ENCODE measurements at regions not wholly inside any gene's neighbourhood (a gene's known extent, or its start where the extent isn't known, plus 50 kb on each side); places are given as distances from the start of the nearest gene placed in this dataset.
"Not testable (repeated sequence)": the region's sequence is repeated elsewhere in the genome, so short reads cannot be mapped to it uniquely, and the experiment has no call there.

DNA sequence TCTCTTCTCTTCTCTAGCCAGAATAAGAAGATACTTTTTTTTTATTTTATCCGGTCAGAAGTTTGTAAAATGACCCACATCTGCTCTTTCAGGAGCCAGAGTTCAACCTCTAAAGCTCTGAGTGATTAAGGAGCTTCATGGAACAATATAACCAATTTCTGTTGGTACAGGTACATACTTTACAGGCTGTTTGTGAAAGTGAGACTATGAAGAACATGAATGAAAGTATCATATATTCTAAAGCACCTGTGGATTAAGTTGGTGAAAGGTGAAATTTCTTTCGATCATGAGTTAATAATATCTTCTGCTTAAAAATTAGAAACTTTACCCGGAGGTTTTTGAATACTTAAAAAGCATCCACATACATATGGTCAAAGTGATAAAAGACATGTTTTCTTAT is 65.2 kb downstream of the DMRT2 start:
- no peak for DNase-seq (ENCODE audit: low read depth in 2 of 2)

DNA sequence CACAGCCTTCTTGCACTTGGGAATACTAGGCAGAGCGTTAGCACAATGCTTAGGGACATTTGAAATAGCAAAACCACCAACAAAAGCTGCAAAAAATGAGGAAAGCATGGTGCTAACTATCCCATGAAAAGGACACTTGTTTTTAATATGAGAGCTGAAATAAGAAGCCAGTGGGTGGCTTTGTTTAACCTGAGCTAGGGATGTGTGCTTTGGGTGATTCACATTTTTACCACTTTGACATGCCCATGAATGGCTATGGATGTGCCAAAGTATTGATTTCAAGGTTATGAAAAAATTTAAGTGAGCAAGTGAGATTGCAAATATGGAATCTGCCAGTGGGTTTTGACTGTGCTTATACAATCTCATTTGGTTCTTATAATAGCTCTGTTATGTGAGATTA is 67.3 kb downstream of the DMRT2 start:
- no peak for DNase-seq (ENCODE audit: low read depth in 2 of 2)

DNA sequence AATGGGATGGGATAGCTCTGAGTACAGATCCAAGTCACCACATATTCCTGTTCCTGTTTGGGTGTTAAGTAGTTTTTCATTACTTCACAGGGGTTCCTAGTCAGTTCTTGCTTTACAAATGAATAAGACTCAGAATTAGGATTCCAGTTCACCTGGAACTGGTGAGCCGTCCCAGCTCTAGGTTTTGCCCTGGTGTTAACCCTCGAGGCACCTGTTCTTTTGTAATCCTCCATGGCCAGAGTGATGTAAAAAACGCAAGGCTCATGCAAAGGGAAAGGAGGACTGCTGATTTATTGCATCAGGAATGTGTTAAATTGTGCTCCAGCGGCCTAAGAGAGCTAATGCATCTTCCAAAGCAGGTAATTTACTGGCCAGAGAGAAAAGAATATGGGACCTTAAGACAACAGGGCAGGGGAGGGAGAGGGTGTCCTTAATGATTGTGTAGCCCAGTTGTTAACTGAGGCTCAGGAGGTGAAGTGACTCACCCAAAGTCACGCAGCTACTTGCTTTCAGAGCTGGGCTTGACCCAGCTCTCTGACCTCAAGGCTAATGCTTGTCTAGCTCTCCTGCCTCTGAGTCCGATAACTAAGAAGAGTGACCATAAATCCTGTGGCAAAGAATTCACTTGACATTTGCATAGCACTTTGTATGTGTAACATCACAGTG is 70.5 kb downstream of the DMRT2 start:
- no peak for DNase-seq (ENCODE audit: low read depth in 2 of 2)

DNA sequence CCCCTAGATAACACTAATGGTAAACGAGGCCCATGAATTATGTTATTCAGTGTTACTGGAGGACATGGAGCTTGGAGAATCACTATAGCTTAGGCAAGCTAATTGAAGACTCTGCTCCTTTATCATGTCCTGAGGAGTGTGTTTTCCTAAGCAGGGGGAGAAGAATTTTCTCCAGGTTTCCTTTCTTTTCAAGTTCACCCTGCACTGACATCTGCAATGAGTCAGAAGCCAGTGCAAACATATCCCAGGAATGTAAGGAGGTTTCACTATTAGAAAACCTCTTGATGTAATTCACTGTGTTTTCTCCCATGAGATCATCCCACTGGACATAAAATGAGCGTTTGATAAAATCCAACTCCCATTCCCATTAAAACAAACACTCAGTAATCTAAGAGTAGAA is 75.6 kb downstream of the DMRT2 start:
- DNase-seq (ENCODE audit: low read depth in 2 of 2), result no peak

DNA sequence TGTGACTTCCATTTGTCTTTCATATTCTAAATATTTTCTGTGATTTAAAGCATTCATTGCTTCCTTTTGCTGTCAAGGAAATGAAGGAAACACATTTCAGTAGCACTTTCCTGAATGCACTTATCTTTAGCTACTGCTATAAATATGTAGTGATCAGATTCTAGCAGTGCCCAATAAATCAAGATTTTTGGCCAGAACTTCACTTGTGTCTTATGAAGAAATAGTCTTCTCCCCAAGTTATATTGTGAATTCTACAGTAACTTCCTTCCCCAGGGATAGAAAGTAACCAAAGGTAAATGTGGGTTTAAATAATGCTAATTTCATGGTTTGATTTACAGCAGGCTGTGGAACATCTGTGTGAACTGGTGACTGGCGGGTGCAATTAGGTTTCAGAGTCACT is 77.9 kb downstream of the DMRT2 start:
- no peak for DNase-seq (ENCODE audit: low read depth in 2 of 2)

DNA sequence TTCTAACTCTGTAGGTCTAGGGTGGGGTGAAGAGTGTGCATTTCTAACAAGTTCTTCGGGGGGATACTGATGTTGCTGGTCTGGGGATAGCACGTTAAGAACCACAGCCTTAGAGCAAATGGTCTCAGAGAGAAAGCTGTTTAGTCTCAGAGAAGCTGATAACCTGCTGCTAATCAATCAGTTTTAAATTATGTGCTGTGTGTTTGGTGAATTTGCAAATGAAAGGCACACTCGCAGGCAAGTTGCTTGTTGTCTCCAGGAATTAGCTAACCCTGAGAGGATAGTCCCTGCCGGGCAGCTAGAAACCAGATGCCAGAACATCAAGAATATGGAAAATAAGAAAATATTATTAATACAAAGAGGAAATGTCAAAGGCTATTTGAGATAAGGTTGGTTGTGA is 79.2 kb downstream of the DMRT2 start:
- DNase-seq (ENCODE audit: low read depth in 2 of 2), result no peak

DNA sequence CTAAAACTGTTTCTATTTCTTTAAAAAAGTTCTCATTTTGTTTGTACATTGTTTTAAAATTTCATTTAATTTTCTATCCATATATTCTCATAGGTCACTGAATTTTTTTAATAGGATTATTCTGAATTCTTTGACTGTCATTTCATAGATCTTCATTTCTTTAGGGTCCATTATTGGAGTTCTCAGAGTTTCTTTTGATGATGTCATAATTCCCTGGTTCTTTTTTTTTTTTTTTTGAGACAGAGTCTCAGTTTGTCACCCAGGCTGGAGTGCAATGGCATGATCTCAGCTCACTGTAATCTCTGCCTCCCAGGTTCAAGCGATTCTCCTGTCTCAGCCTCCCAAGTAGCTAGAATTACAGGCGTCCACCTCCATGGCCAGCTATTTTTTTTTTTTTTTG is 89.9 kb downstream of the DMRT2 start:
- no peak for DNase-seq (ENCODE audit: low read depth in 2 of 2)

DNA sequence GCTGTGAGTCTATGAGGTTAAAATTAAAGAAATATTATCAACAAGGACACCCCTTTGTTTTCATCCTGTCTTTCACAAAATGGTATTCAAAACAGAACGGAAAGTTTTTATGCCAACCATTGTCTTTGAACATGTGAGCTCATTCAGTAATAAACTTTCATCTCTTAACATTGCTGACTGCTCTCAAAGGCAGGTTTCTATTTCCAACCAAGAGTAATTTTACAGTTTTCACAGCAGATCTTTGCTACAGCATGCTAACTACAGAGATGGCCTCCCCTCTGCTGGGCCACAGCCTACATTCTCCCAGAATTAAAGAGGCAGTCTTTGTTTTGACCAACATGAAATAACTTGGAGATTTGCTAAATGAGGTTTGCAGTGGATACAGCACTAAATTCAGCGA is 101.5 kb downstream of the DMRT2 start:
- DNase-seq (ENCODE audit: low read depth in 2 of 2), result no peak

DNA sequence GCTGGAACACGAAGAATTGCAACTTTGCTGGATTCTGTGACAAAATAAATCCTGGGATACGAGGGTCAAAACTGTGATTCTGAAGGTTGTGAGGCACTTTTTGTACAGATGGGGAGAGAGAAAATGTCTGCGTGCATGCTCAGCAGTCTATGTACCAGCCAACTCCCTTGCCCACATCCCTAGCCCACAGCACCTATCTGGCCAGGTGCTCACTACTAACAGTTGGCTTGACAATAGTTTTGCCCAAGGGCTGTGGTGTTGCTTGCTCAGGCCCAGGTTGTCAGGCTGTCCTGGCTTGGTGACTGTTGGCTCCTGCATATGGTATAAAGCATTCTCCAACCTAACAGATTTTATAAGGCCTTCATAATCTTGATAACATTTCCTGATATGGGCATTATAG is 102.0 kb downstream of the DMRT2 start:
- no peak for DNase-seq (ENCODE audit: low read depth in 2 of 2)

DNA sequence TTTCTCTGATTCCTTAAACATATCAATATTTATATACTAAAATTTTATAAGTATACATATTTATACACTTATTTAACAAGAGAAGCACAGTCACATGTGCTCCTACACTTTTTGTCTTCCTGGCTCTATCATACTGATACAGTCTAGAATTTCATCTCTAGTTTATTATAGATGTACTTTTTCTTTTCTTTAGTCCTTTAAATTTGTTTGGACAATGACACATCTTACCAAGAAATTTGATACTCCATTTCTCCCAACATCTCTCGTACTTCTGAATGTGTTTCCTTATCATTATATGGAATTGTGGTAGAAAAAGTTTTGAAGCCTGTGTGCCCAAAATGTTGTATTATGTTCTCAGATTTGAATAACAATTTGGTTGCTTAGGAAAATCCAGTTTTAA is 104.6 kb downstream of the DMRT2 start:
- DNase-seq (ENCODE audit: low read depth in 2 of 2), result no peak

DNA sequence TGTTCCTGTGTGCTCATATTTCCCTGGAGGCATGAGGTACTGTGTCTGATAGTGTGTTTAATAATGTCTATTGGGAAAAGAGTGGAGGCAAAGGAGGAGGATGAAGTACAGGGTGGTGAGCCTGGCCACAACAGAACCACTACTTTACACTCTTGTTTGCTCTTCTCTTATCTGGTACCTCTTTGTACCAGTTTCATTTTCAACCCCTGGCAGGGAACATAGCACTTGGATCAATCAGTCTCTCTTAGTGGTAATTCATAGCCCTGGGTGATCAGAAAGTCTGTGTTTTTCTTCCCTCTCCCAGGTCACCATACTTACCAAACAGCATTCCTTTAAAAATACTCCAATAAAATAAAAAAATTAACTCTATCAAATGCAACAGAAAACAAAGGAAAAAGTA is 105.4 kb downstream of the DMRT2 start:
- DNase-seq (ENCODE audit: low read depth in 2 of 2), result no peak

DNA sequence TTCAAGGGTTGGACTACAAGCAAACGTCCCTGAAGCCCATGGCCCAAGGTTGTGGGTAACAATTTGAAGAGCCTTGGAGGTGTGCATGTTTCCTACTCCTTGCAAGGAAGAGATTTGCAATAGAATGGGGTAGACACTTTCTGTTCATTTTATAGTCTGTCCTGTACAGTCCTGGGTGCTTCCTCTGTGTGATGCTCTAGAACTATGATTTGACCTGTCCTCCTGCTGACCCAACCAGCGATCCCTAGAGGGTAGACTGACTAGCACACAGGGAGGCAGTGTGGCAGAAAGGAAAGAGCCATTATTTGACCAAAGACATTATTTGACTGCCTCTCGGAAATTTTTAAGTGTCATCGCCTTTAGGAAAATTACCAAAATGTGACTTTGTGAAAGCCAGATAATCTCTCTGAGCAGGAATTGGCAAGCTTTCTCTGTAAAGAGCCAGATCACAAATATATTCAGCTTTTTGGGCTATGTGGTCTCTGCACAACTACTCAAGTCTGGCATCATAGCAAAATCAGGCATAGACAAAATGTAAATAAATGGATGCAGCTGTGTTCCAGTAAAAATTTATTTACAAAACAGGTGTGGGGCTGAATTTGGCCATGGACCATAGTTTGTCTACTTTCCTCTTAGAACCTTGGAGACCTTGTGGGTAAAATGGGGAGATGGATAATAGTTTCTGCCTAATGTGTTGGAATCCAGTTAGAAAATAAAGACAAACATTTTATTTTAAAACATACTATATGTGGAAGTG is 106.8 kb downstream of the DMRT2 start:
- DNase-seq (ENCODE audit: low read depth in 2 of 2), result no peak

DNA sequence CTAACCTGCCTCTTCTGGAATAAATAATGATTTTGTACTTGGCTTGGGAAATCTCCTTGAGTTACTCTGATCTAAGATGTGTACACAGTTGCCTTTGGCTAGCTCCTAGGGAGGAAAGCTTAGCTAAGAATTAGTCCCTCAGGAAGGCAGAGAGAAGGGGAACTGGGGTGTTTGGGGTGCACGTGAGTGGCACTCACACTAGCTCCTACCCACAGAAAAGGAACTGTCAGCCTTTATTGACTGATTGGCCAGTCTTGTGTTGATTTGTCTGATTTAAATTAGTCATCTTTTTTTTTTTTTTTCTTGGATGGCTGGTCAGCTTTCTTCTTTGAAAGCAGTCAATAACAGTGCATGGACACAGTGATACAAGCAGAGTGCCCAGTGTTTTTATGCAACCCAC is 107.7 kb downstream of the DMRT2 start:
- no peak for DNase-seq (ENCODE audit: low read depth in 2 of 2)

DNA sequence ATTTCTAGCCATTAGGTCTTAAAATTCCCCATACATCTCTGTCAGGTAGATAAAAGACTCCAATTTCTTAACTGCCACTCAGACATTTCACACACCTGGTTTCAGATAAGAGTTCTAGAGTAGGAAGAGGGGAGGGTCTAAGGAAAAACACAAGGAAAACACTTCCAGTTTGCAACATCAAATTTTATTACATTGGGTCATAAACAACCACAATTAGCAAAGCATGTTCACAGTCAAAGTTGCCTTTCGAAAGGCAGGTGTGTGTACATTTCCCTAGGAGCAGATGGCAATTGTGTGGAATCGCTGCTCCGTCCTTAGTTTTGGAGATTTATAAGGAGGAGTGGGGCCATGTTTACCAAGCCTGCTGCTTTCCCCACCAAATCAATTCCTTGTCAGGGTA is 120.8 kb downstream of the DMRT2 start:
- DNase-seq (ENCODE audit: low read depth in 2 of 2), result no peak

DNA sequence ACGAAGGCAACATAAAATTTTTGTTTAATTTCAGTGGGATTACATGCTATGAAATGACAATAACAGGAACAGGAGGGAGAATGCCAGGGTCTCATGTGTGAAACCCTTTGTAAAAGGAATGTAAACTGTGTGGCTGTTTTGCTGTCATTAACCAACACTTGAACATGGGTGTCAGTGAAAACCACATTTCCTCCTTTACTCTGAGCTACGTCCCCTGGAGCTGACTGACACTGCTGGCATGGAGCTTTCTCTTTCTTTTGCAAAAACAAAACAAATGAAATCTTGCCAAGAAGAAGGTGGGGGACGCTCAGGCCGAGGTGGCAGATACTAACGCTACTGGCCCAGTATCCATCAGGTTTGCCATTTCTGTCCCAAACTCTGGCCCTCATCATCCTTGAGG is 121.4 kb downstream of the DMRT2 start:
- DNase-seq (ENCODE audit: low read depth in 2 of 2), result no peak

DNA sequence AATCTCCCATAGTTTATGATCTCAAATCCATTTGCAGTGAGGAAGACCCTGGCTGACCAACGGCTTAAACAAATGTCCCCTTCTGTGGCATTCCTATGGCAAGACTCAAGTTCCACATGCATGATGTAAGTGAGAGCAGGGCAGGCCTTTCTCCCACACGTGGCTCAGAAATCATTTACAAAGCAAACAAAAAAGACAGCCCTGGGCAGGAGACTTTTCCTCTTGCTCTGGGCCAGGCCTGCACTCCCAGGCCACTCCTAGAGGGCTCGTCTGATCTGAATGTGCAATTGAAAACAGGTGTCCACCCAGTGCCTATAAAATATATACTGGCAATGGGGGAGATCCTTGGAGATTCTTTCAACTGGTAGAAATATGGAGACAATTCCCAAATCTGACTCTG is 123.1 kb downstream of the DMRT2 start:
- DNase-seq (ENCODE audit: low read depth in 2 of 2), result no peak

DNA sequence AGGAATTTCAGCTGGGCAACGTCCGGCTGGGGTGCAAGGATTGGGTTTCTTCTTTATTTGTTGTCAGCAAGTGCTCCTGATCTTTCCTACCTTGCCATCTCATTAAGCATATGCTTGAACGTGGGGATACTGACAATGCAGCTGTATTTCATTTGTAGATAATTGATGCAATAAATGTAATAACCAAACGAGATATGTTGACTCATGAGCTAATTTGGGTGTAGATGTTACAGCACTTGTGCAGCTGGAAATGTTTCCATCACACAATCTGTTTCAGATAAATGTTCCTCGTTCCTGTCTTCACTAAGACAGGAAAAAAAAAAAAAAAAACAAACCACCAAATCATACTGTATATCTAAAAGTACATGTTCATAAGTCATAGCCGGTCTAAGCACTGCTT is 123.8 kb downstream of the DMRT2 start:
- DNase-seq (ENCODE audit: low read depth in 2 of 2), result no peak

DNA sequence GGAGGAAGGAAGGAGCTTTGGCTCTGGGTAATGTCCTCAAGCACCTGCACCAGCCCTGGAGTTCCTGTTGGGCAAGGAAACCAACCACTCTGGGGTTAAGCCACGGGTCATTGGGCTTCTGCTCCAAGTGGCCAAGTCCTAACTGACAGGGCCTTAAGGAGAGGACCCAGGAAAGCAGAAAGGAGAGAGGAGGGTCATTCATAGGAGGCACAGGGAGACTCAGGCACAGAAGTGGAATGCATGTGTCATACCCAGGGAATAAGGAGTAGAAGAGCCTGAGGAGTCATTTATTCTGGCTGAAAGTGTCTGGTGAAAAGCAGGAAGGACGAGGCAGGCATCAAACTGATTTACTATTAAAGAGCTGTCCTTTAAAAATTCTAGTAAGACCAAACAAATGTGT is 129.2 kb downstream of the DMRT2 start:
- DNase-seq (ENCODE audit: low read depth in 2 of 2), result no peak

DNA sequence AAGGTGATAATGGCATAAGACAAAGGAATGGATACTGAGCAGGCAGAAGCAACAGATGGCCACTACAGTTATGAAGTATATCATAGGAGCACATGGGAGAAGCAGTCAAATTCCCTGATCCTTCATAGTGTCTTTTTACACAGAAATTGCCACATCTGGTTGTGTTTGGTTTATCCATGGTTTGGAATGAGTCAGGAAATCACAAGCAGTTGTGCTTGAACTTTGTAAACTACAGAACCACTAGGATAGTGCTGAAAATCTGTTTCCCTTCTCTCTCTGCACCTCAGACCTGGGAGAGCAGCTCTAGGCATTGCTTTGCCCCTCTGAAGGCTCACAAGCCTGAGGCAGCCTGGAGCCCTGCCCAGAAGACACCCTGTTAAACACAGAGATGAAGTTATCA is 134.0 kb downstream of the DMRT2 start:
- DNase-seq (ENCODE audit: low read depth in 2 of 2), result no peak

DNA sequence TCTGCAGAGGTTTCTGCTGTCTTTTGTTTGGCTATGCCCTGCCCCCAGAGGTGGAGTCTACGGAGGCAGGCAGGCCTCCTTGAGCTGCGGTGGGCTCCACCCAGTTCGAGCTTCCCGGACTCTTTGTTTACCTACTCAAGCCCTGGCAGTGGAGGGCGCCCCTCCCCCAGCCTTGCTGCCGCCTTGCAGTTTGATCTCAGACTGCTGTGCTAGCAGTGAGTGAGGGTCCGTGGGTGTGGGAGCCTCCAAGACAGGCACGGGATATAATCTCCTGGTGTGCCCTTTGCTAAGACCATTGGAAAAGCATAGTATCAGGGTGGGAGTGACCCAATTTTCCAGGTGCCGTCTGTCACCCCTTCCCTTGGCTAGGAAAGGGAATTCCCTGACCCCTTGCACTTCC is 137.0 kb downstream of the DMRT2 start:
- DNase-seq (ENCODE audit: low read depth in 2 of 2), result not testable (repeated sequence)

DNA sequence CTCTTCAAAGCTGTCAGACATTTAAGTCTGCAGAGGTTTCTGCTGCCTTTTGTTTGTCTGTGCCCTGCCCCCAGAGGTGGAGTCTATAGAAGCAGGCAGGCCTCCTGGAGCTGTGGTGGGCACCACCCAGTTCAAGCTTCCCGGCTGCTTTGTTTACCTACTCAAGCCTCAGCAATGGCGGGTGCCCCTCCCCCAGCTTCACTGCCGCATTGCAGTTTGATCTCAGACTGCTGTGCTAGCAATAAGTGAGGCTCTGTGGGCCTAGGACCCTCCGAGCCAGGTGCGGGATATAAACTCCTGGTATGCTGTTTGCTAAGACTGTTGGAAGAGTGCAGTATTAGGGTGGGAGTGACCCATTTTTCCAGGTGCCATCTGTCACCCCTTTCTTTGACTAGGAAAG is 145.5 kb downstream of the DMRT2 start:
- not testable (repeated sequence) for DNase-seq (ENCODE audit: low read depth in 2 of 2)

DNA sequence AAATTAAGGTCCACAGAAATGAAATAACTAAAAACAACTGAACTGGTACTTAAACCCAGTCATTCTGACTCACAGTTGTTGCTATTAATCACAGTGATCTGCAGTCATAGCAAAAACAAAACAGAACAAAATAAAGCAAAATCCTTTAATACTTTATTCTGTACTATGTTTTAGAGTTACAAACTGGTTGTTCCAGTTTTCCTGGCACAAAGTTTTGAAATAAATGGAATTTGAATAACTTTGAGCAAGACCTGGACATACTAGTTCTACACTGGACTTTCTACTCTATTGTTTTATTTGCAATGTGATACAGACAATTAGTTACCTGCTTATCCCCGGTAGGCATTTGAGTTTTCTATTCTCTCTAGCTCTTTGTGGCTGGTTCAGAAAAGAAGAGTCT is 147.9 kb downstream of the DMRT2 start:
- DNase-seq (ENCODE audit: low read depth in 2 of 2), result no peak

DNA sequence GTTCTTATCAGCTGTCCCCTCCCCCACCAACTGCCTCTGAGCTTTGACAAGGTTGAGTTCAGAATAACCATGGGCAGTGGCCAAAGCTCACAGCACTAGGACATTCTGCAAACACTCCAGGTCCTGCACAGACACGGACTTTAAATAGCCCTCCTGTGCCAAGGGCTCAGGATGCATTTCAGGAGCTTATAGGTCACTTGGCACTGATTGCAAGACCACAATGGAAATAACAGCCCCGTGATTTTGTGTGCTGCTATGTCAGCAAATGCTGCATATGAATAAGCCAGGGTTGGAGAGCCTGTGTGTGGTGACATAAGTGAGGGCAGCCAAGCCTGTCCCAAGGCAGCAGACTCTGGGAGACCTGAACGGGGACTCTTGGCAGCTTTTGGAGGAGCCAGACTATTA is 150.7 kb downstream of the DMRT2 start:
- no peak for DNase-seq (ENCODE audit: low read depth in 2 of 2)

DNA sequence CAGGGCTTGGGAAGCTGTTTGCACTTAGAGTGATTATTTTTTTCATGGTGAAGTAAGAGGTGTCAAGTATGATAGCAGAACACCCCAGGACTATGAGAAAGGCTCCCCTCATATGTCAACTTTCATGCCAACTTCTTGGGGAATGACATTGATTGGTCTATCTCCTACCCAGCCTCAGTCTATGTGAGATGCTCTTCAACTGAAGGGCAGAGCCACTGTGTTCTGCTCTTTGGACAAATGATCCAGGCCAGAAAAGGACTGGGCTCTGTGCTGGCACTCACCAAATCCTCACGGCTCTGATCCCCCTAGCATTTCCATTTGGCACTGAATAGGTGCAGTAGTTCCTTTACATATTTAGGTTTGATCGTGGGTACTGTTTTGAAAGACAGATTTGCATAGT is 151.1 kb downstream of the DMRT2 start:
- DNase-seq (ENCODE audit: low read depth in 2 of 2), result no peak
